ENCODE measurements at regions not wholly inside any gene's neighbourhood (a gene's known extent, or its start where the extent isn't known, plus 50 kb on each side); places are given as distances from the start of the nearest gene placed in this dataset.

- no peaks in the 10 kb centered on the region for H3K4me1 Mint-ChIP-seq
- CTCF ChIA-PET: no interaction called here
- no peak overlapping the region for H3K27ac Mint-ChIP-seq
- intact Hi-C loops (cut with micrococcal nuclease): no loop called here
- ATAC-seq (ENCODE audit: low read depth) (no peak), DNase-seq (no peak)
- no peaks in the 10 kb centered on the region for H3K27me3 Mint-ChIP-seq
- no peaks in the 10 kb centered on the region for H3K9me3 Mint-ChIP-seq
- H3K36me3 Mint-ChIP-seq (ENCODE audit: low read depth): no peaks in the 10 kb centered on the region
- no peak for TF ChIP-seq CTCF (IDR thresholded peaks at IDR 0.05)
- POLR2A ChIA-PET: no interaction called here
- no peak overlapping the region for H3K4me3 Mint-ChIP-seq
Measured at GRCh38 chr3:64829331-64829730, 141.5 kb upstream of the ADAMTS9 start.

- H3K36me3 Mint-ChIP-seq (ENCODE audit: low read depth): no peaks in the 10 kb centered on the region
- POLR2A ChIA-PET: no interaction called here
- H3K27me3 Mint-ChIP-seq: no peaks in the 10 kb centered on the region
- no peak for TF ChIP-seq CTCF (IDR thresholded peaks at IDR 0.05)
- H3K4me3 Mint-ChIP-seq: no peak overlapping the region
- CTCF ChIA-PET: no interaction called here
- H3K27ac Mint-ChIP-seq: no peak overlapping the region
- H3K9me3 Mint-ChIP-seq: no peaks in the 10 kb centered on the region
- no peaks in the 10 kb centered on the region for H3K4me1 Mint-ChIP-seq
- intact Hi-C loops (cut with micrococcal nuclease): no loop called here
- ATAC-seq (ENCODE audit: low read depth) (no peak), DNase-seq (no peak)
Measured at GRCh38 chr3:64828276-64828675, 140.5 kb upstream of the ADAMTS9 start.

- ATAC-seq (ENCODE audit: low read depth) (no peak), DNase-seq (no peak)
- H3K36me3 Mint-ChIP-seq (ENCODE audit: low read depth): no peaks in the 10 kb centered on the region
- POLR2A ChIA-PET: no interaction called here
- CTCF ChIA-PET: no interaction called here
- H3K4me1 Mint-ChIP-seq: no peaks in the 10 kb centered on the region
- intact Hi-C loops (cut with micrococcal nuclease): no loop called here
- TF ChIP-seq CTCF (IDR thresholded peaks at IDR 0.05): no peak
- H3K9me3 Mint-ChIP-seq: no peaks in the 10 kb centered on the region
- no peak overlapping the region for H3K4me3 Mint-ChIP-seq
- H3K27me3 Mint-ChIP-seq: no peaks in the 10 kb centered on the region
- no peak overlapping the region for H3K27ac Mint-ChIP-seq
Measured at GRCh38 chr3:64827431-64827830, 139.6 kb upstream of the ADAMTS9 start.

- no peaks in the 10 kb centered on the region for H3K9me3 Mint-ChIP-seq
- no peak overlapping the region for H3K4me3 Mint-ChIP-seq
- DNase-seq: no peak
- intact Hi-C loops (cut with micrococcal nuclease): no loop called here
- ChIA-PET CTCF (no interaction called here), POLR2A (no interaction called here)
- no peak overlapping the region for H3K27ac Mint-ChIP-seq
- ATAC-seq (ENCODE audit: low read depth): no peak
- no peaks in the 10 kb centered on the region for H3K4me1 Mint-ChIP-seq
- no peaks in the 10 kb centered on the region for H3K36me3 Mint-ChIP-seq (ENCODE audit: low read depth)
- no peaks in the 10 kb centered on the region for H3K27me3 Mint-ChIP-seq
- TF ChIP-seq CTCF (IDR thresholded peaks at IDR 0.05): no peak
Measured at GRCh38 chr3:64827019-64827418, 139.2 kb upstream of the ADAMTS9 start.

- Mint-ChIP-seq H3K4me3 (no peak overlapping the region), H3K9me3 (no peaks in the 10 kb centered on the region), H3K4me1 (no peaks in the 10 kb centered on the region), H3K36me3 (ENCODE audit: low read depth) (no peaks in the 10 kb centered on the region), H3K27ac (no peak overlapping the region), H3K27me3 (no peaks in the 10 kb centered on the region)
- TF ChIP-seq CTCF (IDR thresholded peaks at IDR 0.05): no peak
- ATAC-seq (ENCODE audit: low read depth) (no peak), DNase-seq (no peak)
- ChIA-PET CTCF (no interaction called here), POLR2A (no interaction called here)
- intact Hi-C loops (cut with micrococcal nuclease): no loop called here
Measured at GRCh38 chr3:64825404-64826120, 137.8 kb upstream of the ADAMTS9 start.
